IPS DF 19.7 (cell line): ENCODE measurements at regions not wholly inside any gene's neighbourhood (a gene's known extent, or its start where the extent isn't known, plus 50 kb on each side); places are given as distances from the start of the nearest gene placed in this dataset.

Source experiments
- DNase-seq: peaks from one replicate; pipeline ENCODE4 v3.0.0-alpha.2; 2013; ENCODE audit warnings: low read depth, low spot score

DNA sequence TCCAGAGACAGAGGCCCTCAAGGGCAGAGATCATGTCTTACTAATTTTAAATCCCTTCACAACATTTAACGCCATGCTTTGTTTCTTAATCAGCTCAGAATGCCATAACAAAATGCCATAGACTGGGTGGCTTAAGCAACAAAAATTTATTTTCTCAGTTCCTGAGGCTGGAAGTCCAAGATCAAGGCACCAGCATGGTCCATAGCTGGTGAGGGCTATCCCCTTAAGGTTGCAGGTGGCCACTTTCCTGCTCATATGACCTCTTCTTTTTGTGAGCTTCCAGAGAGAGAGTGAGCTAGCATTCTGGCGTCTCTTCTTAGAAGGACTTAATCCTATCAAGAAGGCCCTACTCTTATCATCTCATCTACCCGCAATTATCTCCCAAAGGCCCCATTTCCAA lies 470.3 kb downstream of the ZNF608 start:
- DNase-seq: no peak

GRCh38 chr5:124274949-124275348 lies 471.5 kb downstream of the ZNF608 start:
- DNase-seq: no peak

GRCh38 chr5:124264499-124264898 lies 481.9 kb downstream of the ZNF608 start:
- DNase-seq: no peak

DNA sequence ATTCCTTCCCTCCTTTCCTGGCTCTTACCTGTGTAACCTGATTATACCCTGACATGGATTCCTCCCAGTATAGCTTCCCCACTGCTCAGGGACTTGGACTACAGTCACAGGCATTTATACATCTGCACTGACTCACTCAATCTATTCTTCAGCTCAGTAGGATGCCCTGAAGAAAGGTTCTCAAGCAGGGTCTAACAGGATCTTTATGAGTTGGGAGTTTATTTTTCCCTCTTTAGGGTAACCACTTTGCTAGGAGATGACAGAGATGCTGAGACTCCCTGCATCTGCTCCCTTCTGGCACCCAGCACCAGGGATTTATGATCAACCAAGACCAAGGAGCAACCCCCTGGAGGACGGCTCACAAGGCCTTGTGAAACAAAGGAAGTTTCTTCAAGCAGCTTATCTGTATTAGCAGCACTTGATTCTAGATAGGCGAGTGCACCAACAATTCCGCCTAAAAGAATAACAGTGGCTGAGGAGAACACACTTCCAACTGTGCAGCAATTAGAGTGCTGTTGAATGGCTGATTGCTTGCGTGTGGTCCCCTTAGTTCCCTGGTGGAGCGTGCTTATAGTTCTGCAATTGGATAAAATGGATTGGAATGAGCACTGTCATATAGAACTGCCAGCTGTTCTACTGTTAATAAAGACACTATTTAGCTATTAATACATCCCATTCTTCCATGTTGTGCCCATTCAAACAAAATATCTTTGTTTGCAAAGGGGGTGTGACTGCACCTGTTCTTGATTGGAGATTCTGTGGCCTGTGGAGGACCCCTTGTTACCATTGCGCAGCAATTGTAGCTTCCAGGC lies 482.6 kb downstream of the ZNF608 start:
- DNase-seq: peak; percentile 57

GRCh38 chr5:124262991-124263571 lies 483.4 kb downstream of the ZNF608 start:
- DNase-seq: no peak

DNA sequence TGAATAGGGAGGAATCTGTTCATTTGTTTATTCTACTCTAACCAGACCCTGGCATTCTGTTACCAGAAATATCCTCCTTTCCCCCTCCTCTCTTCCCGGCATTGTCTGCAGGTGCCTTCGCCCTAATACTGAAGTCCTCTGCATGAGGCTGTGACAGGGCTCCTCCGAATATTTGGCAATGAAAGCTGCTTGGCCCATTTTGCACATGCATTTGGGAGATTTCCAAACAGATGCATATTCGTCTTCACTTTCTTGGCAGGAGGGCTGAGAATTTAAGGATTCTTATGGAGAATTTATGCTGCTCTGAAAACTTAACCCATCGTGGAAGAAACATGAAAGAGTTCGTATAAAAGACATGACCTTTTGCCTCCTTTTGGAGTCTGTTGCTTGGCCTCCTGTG lies 484.0 kb downstream of the ZNF608 start:
- no peak for DNase-seq

DNA sequence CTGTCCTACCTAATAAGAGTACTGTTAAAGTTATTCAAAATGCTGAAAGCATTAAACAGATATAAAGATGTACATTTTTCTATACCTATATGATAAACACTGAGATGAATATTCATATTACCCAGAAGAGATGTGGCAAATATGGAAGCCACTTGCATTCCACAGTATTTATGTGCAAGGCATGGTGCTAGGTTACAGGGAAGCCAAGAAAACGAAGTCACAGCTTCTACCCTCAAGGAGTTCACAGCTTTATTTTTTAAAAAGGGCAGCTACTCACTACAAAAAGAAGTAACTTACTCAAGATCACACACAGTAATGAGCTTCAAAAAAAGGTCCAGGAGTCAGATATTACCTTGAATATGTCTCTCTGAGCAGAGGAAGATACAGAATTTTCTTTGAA lies 484.6 kb downstream of the ZNF608 start:
- DNase-seq: no peak

DNA sequence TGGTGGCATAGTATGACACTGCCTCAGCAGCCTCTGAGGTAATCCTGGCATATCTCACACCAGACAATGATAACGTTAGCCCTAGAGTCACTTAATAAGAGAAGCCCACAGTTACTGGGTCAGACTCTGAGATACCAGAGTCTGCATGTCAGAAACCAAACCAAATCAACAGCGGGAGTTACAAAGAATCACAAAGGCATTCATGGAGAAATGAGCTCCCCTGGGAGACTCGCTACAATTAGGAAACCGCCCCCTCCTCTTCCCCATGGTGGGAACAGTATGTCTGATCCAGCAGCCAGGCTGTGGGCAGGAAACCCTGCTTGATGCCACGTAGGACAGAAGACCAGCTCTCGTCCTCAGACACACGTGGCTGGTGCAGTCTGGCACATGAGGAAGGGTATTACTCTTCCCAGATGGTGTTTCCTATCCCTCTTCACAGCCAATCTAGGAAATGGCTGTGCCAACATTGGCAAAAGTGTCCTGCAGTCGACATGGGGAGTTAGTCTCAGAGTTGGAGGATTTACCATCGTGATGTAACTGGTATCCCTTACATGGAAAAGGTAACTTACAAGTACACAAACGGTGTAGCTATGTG lies 485.4 kb downstream of the ZNF608 start:
- DNase-seq: no peak

GRCh38 chr5:124259017-124259416 lies 487.4 kb downstream of the ZNF608 start:
- DNase-seq: no peak

GRCh38 chr5:124257048-124257447 lies 489.4 kb downstream of the ZNF608 start:
- no peak for DNase-seq

GRCh38 chr5:124253203-124253810 lies 493.1 kb downstream of the ZNF608 start:
- no peak for DNase-seq

DNA sequence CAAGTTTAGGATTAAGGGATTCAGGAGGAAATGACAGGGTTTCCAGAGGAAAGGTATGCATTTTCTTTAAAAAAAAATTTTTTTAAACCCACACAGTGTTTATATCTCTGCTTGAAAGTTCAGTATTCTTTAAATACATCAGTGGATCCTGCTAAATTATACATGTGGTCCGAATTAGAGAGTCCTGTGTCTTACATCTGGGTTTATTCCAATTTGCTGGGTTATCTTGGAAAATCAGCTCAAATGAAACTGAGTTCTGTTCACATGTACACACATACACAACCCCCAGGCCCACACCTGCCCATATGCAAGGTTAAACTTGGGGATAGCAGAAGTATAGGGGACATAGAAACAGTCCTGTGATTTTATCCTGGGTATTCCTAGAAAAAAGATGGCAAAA lies 493.7 kb downstream of the ZNF608 start:
- no peak for DNase-seq

- DNase-seq: no peak
Observed at GRCh38 chr5:124252191-124252638, 494.2 kb downstream of the ZNF608 start.

- DNase-seq: no peak
Observed at GRCh38 chr5:124245276-124245675, 501.2 kb downstream of the ZNF608 start.

DNA sequence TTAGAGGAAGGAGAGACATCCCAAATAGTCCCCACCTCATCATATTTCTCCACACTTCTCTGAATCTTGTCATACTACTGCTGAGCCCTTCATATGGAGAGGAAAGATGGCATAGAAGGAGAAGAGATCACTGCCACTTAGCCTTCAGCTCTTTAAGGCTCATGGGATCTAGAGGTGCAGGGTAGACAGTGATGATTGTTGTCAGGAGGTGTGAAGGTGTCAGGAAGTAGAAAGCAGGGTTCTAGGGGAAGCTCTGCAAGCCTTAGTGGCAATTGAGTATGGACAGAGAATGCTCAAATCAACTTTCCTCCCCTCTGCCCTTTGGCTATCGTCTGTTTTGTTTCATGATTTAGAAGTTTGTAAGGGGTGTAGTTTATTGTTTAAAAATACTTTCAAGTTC lies 505.7 kb downstream of the ZNF608 start:
- no peak for DNase-seq

DNA sequence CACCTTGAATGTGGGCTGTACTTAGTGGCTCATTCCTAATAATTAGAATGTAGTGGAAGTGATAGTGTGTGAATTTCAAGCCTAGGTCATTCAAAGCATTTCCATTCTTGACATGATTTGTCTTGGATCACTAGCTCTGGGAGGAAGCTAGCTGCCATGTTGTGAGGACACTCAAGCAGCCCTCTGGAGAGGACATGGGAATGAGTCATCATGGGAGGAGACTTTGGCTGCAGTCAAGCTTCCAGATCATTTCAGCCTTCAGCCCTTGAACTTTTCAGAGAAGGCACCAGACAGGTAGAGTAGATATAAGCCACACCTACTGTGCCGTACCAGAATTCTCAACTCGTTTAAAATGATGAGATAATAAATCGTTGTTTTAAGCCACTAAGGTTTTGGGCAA lies 506.9 kb downstream of the ZNF608 start:
- DNase-seq: no peak

DNA sequence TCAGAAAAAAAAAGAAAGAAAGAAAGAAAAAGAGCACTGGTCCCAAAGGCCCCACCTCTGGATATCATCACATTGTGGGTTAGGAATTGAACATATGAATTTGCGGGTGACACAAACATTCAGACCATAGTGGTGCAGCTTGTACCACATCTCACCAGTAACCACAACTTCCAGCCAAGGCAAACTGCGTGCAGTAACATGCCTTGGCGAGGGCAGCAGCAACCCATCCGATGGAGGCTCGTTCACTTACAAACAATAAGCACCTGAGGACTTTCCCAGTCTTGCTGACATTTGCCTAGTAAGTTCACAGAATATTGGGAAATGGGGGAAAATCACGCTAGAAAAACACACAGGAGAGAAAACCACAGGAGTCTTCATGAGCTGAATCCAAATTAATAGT lies 508.1 kb downstream of the ZNF608 start:
- no peak for DNase-seq

- no peak for DNase-seq
Observed at GRCh38 chr5:124237206-124237695, 509.2 kb downstream of the ZNF608 start.

DNA sequence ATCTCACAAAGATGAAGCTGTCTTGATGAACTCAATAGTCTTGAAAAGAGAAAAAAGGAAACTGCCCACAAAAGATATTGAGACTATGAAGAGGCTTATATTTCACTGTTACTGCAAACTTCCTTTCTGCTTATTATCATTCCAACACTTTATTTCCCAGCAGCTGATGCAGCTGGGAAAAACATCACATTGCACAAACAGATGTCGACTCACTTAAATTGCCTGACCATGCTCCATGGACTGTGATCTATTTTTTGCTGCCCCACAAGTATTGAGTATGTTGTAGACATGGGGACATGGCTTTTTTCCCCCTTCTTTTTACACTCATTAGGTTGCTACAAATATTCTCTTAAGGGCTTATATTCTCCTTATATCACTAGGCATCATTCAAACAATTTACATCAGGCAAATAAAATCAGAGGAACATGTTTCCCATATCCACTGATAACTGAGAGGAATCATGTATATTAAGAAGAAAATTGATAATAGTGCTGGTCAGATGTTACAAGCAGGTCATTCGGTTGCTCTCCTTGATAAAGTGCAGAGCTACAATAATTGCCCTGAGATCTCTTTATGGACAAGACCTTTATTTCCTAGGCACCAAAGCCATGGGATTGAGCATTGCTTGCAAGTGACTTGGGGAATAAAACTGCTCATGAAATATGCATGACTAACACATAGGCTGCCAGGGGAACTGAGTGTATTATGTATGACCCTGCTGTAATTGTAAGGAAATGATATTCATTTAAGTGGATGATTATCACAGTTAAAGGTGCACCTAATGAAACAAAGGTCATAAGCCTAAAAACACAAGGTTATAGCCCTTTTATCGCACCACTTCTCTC lies 509.9 kb downstream of the ZNF608 start:
- DNase-seq: no peak

DNA sequence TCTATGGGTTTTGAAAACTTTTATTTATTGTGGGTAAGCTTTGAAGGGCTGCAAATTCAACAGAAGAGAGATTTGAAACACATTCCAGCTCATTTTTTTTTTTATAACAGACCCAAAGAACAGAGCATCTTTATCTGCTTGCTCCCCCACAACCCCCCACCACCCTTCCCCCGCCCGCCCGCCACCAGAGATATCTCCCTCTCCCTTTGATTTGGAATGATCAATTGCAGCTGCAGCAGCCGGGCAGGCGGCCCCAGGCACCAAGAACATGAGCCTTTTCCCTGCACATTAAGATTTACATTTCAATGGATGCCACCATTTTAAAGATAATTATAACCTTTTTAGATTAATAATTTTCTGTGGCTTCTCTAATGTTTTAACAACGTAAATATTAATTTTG lies 510.9 kb downstream of the ZNF608 start:
- no peak for DNase-seq

DNA sequence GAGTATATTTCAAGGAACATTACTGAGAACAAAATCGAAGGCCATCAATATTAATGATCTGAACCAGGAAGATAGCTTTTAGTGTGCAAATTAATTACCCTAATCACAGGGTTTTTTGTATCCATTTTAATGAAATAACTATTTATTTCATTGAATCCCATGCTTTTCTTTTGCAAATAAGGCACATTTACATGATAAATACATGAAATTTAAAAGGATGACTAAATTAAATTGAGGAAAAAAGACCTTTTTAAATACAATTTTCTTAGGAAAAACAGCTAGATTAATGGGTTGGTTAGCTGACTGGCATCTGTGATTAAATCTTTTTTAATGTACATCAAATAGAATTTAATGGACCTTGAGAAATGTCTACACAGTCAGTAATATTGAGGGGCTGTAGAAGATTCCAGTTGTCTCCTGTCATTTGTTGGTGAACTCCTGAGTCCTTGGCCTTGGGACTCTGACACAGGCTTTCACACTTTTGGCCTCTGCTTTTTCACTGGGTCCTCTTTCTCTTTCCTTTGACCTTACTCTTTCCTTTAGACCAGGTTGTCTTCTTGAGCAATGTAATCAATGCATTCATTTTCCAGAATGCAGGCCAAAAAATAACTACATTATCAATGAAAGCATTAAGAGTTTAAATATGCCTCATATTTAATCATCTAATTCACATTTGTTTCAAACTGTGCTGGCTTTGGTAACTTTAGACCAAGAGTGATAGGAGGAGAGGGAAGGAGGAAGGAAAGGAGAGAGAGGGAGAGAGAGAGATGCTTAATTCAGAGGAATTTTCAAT lies 511.5 kb downstream of the ZNF608 start:
- DNase-seq: no peak
